Colonic mucosa (tissue), 4 donors: ENCODE measurements at regions not wholly inside any gene's neighbourhood (a gene's known extent, or its start where the extent isn't known, plus 50 kb on each side); places are given as distances from the start of the nearest gene placed in this dataset.

ENCODE experiments used
- DNase-seq: peaks from one replicate; pipeline ENCODE4 v3.0.0-alpha.2; 2020
- H3K27ac ChIP-seq: fragments of 200-600 bp; one replicate; pipeline ENCODE4 v1.8.0; 2021
- H3K27me3 ChIP-seq: fragments of 200-600 bp; one replicate; pipeline ENCODE4 v1.8.0; 2021
- H3K36me3 ChIP-seq: fragments of 200-600 bp; one replicate; pipeline ENCODE4 v1.8.0; 2021
- H3K4me1 ChIP-seq: fragments of 200-600 bp; one replicate; pipeline ENCODE4 v1.8.0; 2021; ENCODE audit warnings: mild to moderate bottlenecking
- H3K4me3 ChIP-seq: fragments of 200-600 bp; one replicate; pipeline ENCODE4 v1.8.0; 2021
- H3K9ac ChIP-seq, 2 donors: one replicate each; pipeline ENCODE4 v1.7.0; 2013; ENCODE audit warnings: control low read depth in 2 of 2, low read depth in 2 of 2, low read length in 2 of 2
- H3K9me3 ChIP-seq: fragments of 200-600 bp; one replicate; pipeline ENCODE4 v1.8.0; 2021
- intact Hi-C: fragments of 100-400 bp; cut with DNase I; formaldehyde crosslinking; loops from one replicate; pipeline ENCODE4 v1.14.1; 2022
- TF ChIP-seq, protein P1 (sequence below): fragments of 200-600 bp; IDR thresholded peaks from one replicate; pipeline ENCODE4 v1.8.0; 2022; ENCODE audit warnings: antibody characterized with exemption, mild to moderate bottlenecking
- donor health status: healthy.
- donor health status: DM: no; HTN: no; CAD: no.
- donor health status: DM: no; HTN: no; CAD: no.

DNA sequence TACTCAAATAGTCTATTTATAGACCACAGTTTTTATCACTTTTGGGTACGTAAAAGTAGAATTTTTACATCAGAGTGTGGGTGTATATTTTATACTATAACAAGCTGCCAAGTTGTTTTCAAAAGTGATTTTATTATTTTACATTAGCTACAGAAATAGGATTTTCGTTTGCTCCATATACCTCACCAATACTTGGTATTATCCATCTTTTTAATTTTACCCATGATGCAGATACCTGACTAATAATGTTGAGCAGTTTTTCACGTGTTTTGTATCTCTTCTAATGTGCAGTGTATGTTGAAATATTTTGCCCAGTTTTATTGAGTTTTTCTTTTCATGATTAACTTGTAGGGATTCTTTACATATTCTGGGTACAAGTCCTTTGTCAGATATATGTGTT lies 379.8 kb downstream of the MATN1 start:
- H3K4me1 ChIP-seq: no peaks in the 10 kb centered on the region
- intact Hi-C loops: no loop called here

DNA sequence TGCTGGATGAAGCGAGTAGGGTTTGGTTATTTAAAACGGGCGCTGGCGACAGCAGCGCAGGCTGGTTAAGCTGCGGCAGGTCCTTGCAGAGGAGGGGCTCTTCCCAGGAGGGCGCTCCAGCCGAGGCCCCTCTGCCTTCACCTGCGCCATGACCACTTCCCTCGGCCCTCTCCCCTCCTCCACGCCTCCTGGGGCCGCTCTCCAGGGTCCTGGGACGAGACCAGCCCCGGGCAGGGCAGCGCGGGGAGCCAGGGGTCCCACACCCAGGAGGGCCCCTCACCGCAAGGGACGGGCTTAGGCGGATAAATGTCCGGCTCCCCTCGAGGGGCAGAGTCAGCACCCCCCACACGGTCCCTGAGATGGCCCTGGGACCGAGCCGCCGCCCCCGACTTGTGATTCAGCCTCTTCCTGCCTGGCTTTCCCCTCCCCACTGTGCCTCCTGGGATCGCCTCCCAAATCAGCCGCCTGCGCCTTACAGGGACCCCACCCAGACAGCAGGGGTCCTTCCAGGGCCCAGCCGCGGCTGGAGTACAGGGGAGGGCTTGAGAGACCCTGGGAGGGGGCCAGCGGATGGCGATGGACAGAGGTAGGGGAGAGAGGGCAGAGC lies 380.7 kb downstream of the MATN1 start:
- no peaks in the 10 kb centered on the region for H3K9me3 ChIP-seq
- TF ChIP-seq, protein P1, sequence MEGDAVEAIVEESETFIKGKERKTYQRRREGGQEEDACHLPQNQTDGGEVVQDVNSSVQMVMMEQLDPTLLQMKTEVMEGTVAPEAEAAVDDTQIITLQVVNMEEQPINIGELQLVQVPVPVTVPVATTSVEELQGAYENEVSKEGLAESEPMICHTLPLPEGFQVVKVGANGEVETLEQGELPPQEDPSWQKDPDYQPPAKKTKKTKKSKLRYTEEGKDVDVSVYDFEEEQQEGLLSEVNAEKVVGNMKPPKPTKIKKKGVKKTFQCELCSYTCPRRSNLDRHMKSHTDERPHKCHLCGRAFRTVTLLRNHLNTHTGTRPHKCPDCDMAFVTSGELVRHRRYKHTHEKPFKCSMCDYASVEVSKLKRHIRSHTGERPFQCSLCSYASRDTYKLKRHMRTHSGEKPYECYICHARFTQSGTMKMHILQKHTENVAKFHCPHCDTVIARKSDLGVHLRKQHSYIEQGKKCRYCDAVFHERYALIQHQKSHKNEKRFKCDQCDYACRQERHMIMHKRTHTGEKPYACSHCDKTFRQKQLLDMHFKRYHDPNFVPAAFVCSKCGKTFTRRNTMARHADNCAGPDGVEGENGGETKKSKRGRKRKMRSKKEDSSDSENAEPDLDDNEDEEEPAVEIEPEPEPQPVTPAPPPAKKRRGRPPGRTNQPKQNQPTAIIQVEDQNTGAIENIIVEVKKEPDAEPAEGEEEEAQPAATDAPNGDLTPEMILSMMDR: no peak
- no peak overlapping the region for H3K27ac ChIP-seq
- H3K9ac ChIP-seq: no peak overlapping the region
- H3K27me3 ChIP-seq: peaks cover 10% of the 10 kb centered on the region
- no peaks in the 10 kb centered on the region for H3K36me3 ChIP-seq
- H3K4me1 ChIP-seq: no peaks in the 10 kb centered on the region
- intact Hi-C loops: no loop called here
- no peak overlapping the region for H3K4me3 ChIP-seq
- DNase-seq: no peak

More for the DNA sequence above, 379.8 kb downstream of the MATN1 start:
- Histone ChIP-seq H3K9ac (no peak overlapping the region), H3K9me3 (no peaks in the 10 kb centered on the region), H3K27me3 (peaks cover 10% of the 10 kb centered on the region), H3K36me3 (no peaks in the 10 kb centered on the region), H3K27ac (no peak overlapping the region), H3K4me3 (no peak overlapping the region)
- DNase-seq: no peak
- TF ChIP-seq, protein P1: no peak

DNA sequence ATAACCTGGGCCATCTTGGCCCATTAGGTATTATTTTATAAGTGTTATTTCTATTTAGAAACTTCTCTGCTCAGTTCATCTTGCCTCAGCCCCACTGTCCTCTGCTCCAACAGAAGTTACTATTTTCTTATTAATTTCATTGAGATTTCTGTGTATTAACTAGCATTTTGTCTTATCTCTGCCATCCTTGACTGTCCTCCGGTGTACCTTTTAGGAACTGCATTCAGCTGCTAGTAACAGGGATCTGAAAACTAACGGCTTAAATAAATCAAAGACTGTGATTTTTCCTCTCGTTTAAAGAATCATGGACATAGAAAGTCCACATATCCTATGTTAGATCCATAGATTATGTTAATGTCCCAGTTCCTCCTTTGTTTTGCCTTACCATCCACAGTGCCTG lies 382.5 kb downstream of the MATN1 start:
- DNase-seq: no peak
- Histone ChIP-seq H3K27me3 (peaks cover 10% of the 10 kb centered on the region), H3K4me3 (no peak overlapping the region), H3K9ac (no peak overlapping the region), H3K27ac (no peak overlapping the region), H3K4me1 (no peaks in the 10 kb centered on the region), H3K9me3 (no peaks in the 10 kb centered on the region), H3K36me3 (no peaks in the 10 kb centered on the region)
- TF ChIP-seq, protein P1: no peak
- intact Hi-C loops: no loop called here

DNA sequence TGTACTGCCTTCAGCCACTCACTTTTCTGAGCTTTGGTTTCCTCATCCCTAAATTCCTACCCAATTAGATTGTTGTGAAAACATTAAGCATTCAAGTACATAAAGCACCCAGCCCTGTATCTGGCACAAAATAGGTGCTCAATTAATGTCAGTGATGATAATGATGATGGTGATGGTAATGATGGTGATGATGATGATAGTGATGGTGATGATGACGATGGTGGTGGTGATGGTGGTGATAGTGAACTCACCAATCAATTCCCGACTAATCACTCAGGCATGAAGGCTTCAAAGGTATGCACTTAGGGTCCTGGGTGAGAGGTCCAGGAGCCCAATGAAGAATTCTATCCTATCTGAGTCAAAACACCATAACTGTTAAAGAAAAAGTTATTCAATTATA lies 383.5 kb downstream of the MATN1 start:
- no peak for DNase-seq
- H3K9me3 ChIP-seq: no peaks in the 10 kb centered on the region
- H3K4me3 ChIP-seq: no peak overlapping the region
- intact Hi-C loops: no loop called here
- H3K27ac ChIP-seq: no peak overlapping the region
- TF ChIP-seq, protein P1: no peak
- no peaks in the 10 kb centered on the region for H3K36me3 ChIP-seq
- H3K9ac ChIP-seq: no peak overlapping the region
- peaks cover 10% of the 10 kb centered on the region for H3K27me3 ChIP-seq
- no peaks in the 10 kb centered on the region for H3K4me1 ChIP-seq

- no peak overlapping the region for H3K9ac ChIP-seq
- H3K36me3 ChIP-seq: no peaks in the 10 kb centered on the region
- H3K27ac ChIP-seq: no peak overlapping the region
- TF ChIP-seq, protein P1: no peak
- intact Hi-C loops: no loop called here
- H3K4me1 ChIP-seq: no peaks in the 10 kb centered on the region
- H3K9me3 ChIP-seq: no peaks in the 10 kb centered on the region
- no peak for DNase-seq
- no peak overlapping the region for H3K4me3 ChIP-seq
- H3K27me3 ChIP-seq: peaks cover 10% of the 10 kb centered on the region
Observed at GRCh38 chr1:30338765-30339164, 384.6 kb downstream of the MATN1 start.

DNA sequence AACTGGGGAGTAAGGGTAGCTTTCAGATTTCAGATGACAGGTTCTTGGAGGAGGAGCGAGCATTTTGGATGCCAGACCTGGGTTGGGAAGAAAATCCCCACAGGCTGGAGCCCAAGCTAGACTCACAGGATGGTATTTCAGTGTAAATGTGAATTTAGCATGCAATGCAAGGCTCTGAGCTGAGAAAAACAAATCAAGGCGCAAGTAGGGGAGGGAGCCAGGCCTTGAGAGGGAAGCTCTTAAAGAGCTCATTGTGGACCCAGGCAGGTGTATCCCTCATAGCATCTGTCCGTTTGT lies 386.1 kb downstream of the MATN1 start:
- TF ChIP-seq, protein P1: no peak
- Histone ChIP-seq H3K4me1 (no peaks in the 10 kb centered on the region), H3K4me3 (no peak overlapping the region), H3K9ac (no peak overlapping the region), H3K27ac (no peak overlapping the region), H3K27me3 (peaks cover 2% of the 10 kb centered on the region), H3K9me3 (no peaks in the 10 kb centered on the region), H3K36me3 (no peaks in the 10 kb centered on the region)
- DNase-seq: no peak
- intact Hi-C loops: no loop called here
